Endothelial cell (in vitro differentiated cells): ENCODE measurements at regions not wholly inside any gene's neighbourhood (a gene's known extent, or its start where the extent isn't known, plus 50 kb on each side); places are given as distances from the start of the nearest gene placed in this dataset.

Experiments used
- DNase-seq: peaks from one replicate; pipeline ENCODE4 v3.0.0; 2021; ENCODE audit warnings: low spot score
- H3K27ac Mint-ChIP-seq: one replicate; pipeline ENCODE4 v1.8.0; 2021; ENCODE audit warnings: mixed read lengths, inconsistent platforms; ENCODE audit not compliant: unreplicated experiment
- H3K27me3 Mint-ChIP-seq: one replicate; pipeline ENCODE4 v1.8.0; 2021; ENCODE audit warnings: mild to moderate bottlenecking, moderate library complexity, mixed read lengths, inconsistent platforms; ENCODE audit not compliant: unreplicated experiment
- H3K36me3 Mint-ChIP-seq: one replicate; pipeline ENCODE4 v1.8.0; 2021; ENCODE audit warnings: mild to moderate bottlenecking, low read depth, mixed read lengths, inconsistent platforms; ENCODE audit not compliant: unreplicated experiment
- H3K4me1 Mint-ChIP-seq: one replicate; pipeline ENCODE4 v1.8.0; 2021; ENCODE audit warnings: mild to moderate bottlenecking, mixed read lengths, inconsistent platforms; ENCODE audit not compliant: unreplicated experiment
- H3K4me3 Mint-ChIP-seq: one replicate; pipeline ENCODE4 v1.8.0; 2021; ENCODE audit warnings: mild to moderate bottlenecking, mixed read lengths, inconsistent platforms; ENCODE audit not compliant: unreplicated experiment
- H3K9me3 Mint-ChIP-seq: one replicate; pipeline ENCODE4 v1.8.0; 2021; ENCODE audit warnings: mixed read lengths, inconsistent platforms; ENCODE audit not compliant: unreplicated experiment
- CTCF ChIP-seq: fragments of 200-600 bp; sonication (generic); IDR thresholded peaks from one replicate; pipeline ENCODE4 v1.5.0; 2021; ENCODE audit warnings: antibody characterized with exemption; ENCODE audit not compliant: unreplicated experiment

GRCh38 chr18:49678440-49678839 is 116.6 kb downstream of the LIPG start:
- H3K27ac Mint-ChIP-seq = no peak overlapping the region
- no peak for DNase-seq

GRCh38 chr18:49677762-49678413 is 116.0 kb downstream of the LIPG start:
- Mint-ChIP-seq H3K4me3 (no peak overlapping the region), H3K27me3 (no peaks in the 10 kb centered on the region)

More at GRCh38 chr18:49678440-49678839, 116.6 kb downstream of the LIPG start:
- Mint-ChIP-seq H3K36me3 (no peaks in the 10 kb centered on the region), H3K4me1 (no peaks in the 10 kb centered on the region), H3K27me3 (no peaks in the 10 kb centered on the region), H3K9me3 (no peaks in the 10 kb centered on the region), H3K4me3 (no peak overlapping the region)
- no peak for TF ChIP-seq CTCF

GRCh38 chr18:49677081-49677480 is 115.2 kb downstream of the LIPG start:
- Mint-ChIP-seq H3K4me1 (no peaks in the 10 kb centered on the region), H3K36me3 (no peaks in the 10 kb centered on the region), H3K4me3 (no peak overlapping the region), H3K27me3 (peaks cover 1% of the 10 kb centered on the region), H3K9me3 (no peaks in the 10 kb centered on the region), H3K27ac (no peak overlapping the region)
- no peak for TF ChIP-seq CTCF
- no peak for DNase-seq

More at GRCh38 chr18:49677762-49678413, 116.0 kb downstream of the LIPG start:
- no peak for DNase-seq
- no peaks in the 10 kb centered on the region for H3K36me3 Mint-ChIP-seq
- TF ChIP-seq CTCF = no peak
- H3K4me1 Mint-ChIP-seq = no peaks in the 10 kb centered on the region
- H3K9me3 Mint-ChIP-seq = no peaks in the 10 kb centered on the region
- no peak overlapping the region for H3K27ac Mint-ChIP-seq

- DNase-seq = no peak
- no peak overlapping the region for H3K27ac Mint-ChIP-seq
- no peak overlapping the region for H3K4me3 Mint-ChIP-seq
- no peaks in the 10 kb centered on the region for H3K36me3 Mint-ChIP-seq
- no peaks in the 10 kb centered on the region for H3K9me3 Mint-ChIP-seq
- H3K27me3 Mint-ChIP-seq = peaks cover 1% of the 10 kb centered on the region
- no peak for TF ChIP-seq CTCF
- H3K4me1 Mint-ChIP-seq = peaks cover 8% of the 10 kb centered on the region
Measured at GRCh38 chr18:49673281-49673680, 111.4 kb downstream of the LIPG start.

- H3K27ac Mint-ChIP-seq = no peak overlapping the region
- H3K4me3 Mint-ChIP-seq = no peak overlapping the region
- no peaks in the 10 kb centered on the region for H3K36me3 Mint-ChIP-seq
- no peak for TF ChIP-seq CTCF
- H3K27me3 Mint-ChIP-seq = peaks cover 1% of the 10 kb centered on the region
- peaks cover 8% of the 10 kb centered on the region for H3K4me1 Mint-ChIP-seq
- H3K9me3 Mint-ChIP-seq = no peaks in the 10 kb centered on the region
- no peak for DNase-seq
Measured at GRCh38 chr18:49672853-49673252, 111.0 kb downstream of the LIPG start.
